ENCODE measurements at regions not wholly inside any gene's neighbourhood (a gene's known extent, or its start where the extent isn't known, plus 50 kb on each side); places are given as distances from the start of the nearest gene placed in this dataset.
"Not testable (repeated sequence)": the region's sequence is repeated elsewhere in the genome, so short reads cannot be mapped to it uniquely, and the experiment has no call there.

GRCh38 chrX:1779626-1780025 lies 164.8 kb downstream of the ASMT start:
- no peak for DNase-seq

GRCh38 chrX:1781766-1782165 lies 166.9 kb downstream of the ASMT start:
- no peak for DNase-seq

- no peak for DNase-seq
Observed at GRCh38 chrX:1784773-1785172, 169.9 kb downstream of the ASMT start.

- DNase-seq: no peak
Observed at GRCh38 chrX:1788300-1788911, 173.5 kb downstream of the ASMT start.

GRCh38 chrX:1792636-1793035 lies 177.8 kb downstream of the ASMT start:
- no peak for DNase-seq

- DNase-seq: no peak
Observed at GRCh38 chrX:1794586-1794985, 179.7 kb downstream of the ASMT start.

GRCh38 chrX:1802912-1803311 lies 188.1 kb downstream of the ASMT start:
- DNase-seq: no peak

GRCh38 chrX:1803741-1804140 lies 188.9 kb downstream of the ASMT start:
- DNase-seq: no peak

- no peak for DNase-seq
Observed at GRCh38 chrX:1807301-1807731, 192.5 kb downstream of the ASMT start.

- DNase-seq: no peak
Observed at GRCh38 chrX:1809581-1809980, 194.7 kb downstream of the ASMT start.

- no peak for DNase-seq
Observed at GRCh38 chrX:1813809-1814208, 198.9 kb downstream of the ASMT start.

GRCh38 chrX:1815456-1816175 lies 200.8 kb downstream of the ASMT start:
- no peak for DNase-seq

GRCh38 chrX:1816387-1816982 lies 201.6 kb downstream of the ASMT start:
- not testable (repeated sequence) for DNase-seq

GRCh38 chrX:1821846-1822245 lies 207.0 kb downstream of the ASMT start:
- DNase-seq: no peak

GRCh38 chrX:1824855-1825254 lies 210.0 kb downstream of the ASMT start:
- DNase-seq: no peak

- no peak for DNase-seq
Observed at GRCh38 chrX:1833656-1834360, 218.9 kb downstream of the ASMT start.

- DNase-seq: no peak
Observed at GRCh38 chrX:1835056-1835455, 220.2 kb downstream of the ASMT start.

- DNase-seq: no peak
Observed at GRCh38 chrX:1836683-1837082, 221.8 kb downstream of the ASMT start.

GRCh38 chrX:1841746-1842145 lies 226.9 kb downstream of the ASMT start:
- no peak for DNase-seq

- not testable (repeated sequence) for DNase-seq
Observed at GRCh38 chrX:1847000-1847399, 232.1 kb downstream of the ASMT start.

- not testable (repeated sequence) for DNase-seq
Observed at GRCh38 chrX:1847790-1848189, 232.9 kb downstream of the ASMT start.

GRCh38 chrX:1851527-1851926 lies 236.7 kb downstream of the ASMT start:
- DNase-seq: no peak

GRCh38 chrX:1852082-1852481 lies 237.2 kb downstream of the ASMT start:
- DNase-seq: no peak

- no peak for DNase-seq
Observed at GRCh38 chrX:1853447-1853846, 238.6 kb downstream of the ASMT start.
